ENCODE measurements at regions not wholly inside any gene's neighbourhood (a gene's known extent, or its start where the extent isn't known, plus 50 kb on each side); places are given as distances from the start of the nearest gene placed in this dataset.

DNA sequence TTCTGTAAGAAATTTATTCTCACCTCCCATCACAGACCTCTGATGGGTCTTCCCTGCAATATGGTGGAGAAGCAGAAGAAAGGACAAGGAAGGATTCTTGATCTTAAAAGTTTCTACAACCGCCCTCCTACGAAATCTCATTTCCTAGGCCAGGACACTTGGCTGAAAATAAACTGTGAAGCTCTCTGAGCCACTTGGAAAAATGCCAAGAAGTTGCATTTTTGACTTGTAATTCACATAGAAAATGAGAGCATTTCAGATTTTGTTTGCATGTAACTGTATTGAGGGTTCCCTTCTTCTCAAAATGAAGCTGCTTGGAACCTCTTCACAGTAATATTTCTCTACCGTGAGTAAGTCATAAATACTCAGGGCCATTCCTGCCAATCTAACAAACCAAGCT is 458.3 kb upstream of the SLC14A2 start:
- Histone ChIP-seq H3K9me3 (replicated peaks in 1 of 2; ENCODE audit: control insufficient read depth in 1 of 2, insufficient read depth in 1 of 2, low read length in 2 of 2) (no peaks in the 10 kb centered on the region), H3K27me3 (ENCODE audit: control insufficient read depth in 2 of 2, insufficient read depth in 2 of 2, low read length in 2 of 2) (no peaks in the 10 kb centered on the region), H3K36me3 (replicated peaks in 1 of 2; ENCODE audit: control insufficient read depth in 1 of 2, insufficient read depth in 2 of 2, low read length in 2 of 2) (no peaks in the 10 kb centered on the region), H3K27ac (ENCODE audit: low read depth in 1 of 2, low read length in 2 of 2) (no peak overlapping the region), H3K4me2 (replicated peaks; ENCODE audit: extremely low read depth, low read length, poor library complexity, severe bottlenecking) (no peak overlapping the region), H3K4me3 (replicated peaks in 1 of 3; ENCODE audit: low read depth in 2 of 3, low read length in 3 of 3) (no peak overlapping the region), H4K20me1 (ENCODE audit: insufficient read depth, low read length) (no peaks in the 10 kb centered on the region), H3K4me1 (ENCODE audit: control insufficient read depth in 1 of 2, insufficient read depth in 2 of 2, low read length in 2 of 2) (peaks cover 5 to 6% of the 10 kb centered on the region in 2 donors), H2AFZ (ENCODE audit: insufficient read depth, low read depth, low read length, poor library complexity, severe bottlenecking) (no peak overlapping the region), H3K9ac (ENCODE audit: insufficient read depth, low read length, poor library complexity, severe bottlenecking) (no peak overlapping the region), H3K79me2 (ENCODE audit: insufficient read depth, low read length) (no peaks in the 10 kb centered on the region)
- DNase-seq, result no peak
- H3K27ac Mint-ChIP-seq, result no peak overlapping the region
- H3K27me3 Mint-ChIP-seq (ENCODE audit: low read depth in 3 of 3), result peaks cover 0 to 2% (median 0%) of the 10 kb centered on the region in 3 donors
- H3K9me3 Mint-ChIP-seq, result peaks cover 0 to 4% (median 0%) of the 10 kb centered on the region in 7 donors
- no CpG with 5 or more reads among the region's 3 CpGs for WGBS (ENCODE audit: insufficient coverage)
- no peaks in the 10 kb centered on the region for H3K36me3 Mint-ChIP-seq
- H3K4me3 Mint-ChIP-seq, result no peak overlapping the region
- TF ChIP-seq CTCF (IDR thresholded peaks at IDR 0.05), result no peak
- intact Hi-C loops (cut with micrococcal nuclease), result no loop called here
- peaks cover 20% of the 10 kb centered on the region for H3K4me1 Mint-ChIP-seq

DNA sequence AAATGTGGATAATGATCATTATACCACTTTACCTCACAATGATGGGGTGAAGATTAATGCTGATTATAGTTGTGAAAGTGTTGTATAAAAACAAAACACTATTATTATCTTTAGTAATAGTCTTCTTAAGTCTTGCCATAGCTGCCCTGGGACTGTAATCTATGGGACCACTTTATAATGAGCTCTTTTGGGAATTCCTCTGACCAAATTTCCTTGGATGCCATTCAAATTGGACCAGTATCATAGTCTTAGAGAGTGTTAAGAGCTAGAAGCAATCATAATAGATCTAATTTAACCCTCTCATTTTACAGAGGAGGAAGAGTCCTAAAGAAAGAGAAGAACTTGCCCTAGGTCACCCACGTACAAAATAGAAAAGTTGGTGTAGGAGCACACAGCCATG is 457.7 kb upstream of the SLC14A2 start:
- WGBS (ENCODE audit: insufficient coverage), result no CpG with 5 or more reads among the region's 1 CpG
- Mint-ChIP-seq H3K4me1 (peaks cover 20% of the 10 kb centered on the region), H3K27ac (no peak overlapping the region), H3K4me3 (no peak overlapping the region), H3K9me3 (peaks cover 0 to 2% (median 0%) of the 10 kb centered on the region in 7 donors), H3K36me3 (no peaks in the 10 kb centered on the region), H3K27me3 (ENCODE audit: low read depth in 3 of 3) (peaks cover 0 to 2% (median 0%) of the 10 kb centered on the region in 3 donors)
- Histone ChIP-seq H3K9ac (ENCODE audit: insufficient read depth, low read length, poor library complexity, severe bottlenecking) (no peak overlapping the region), H3K4me3 (replicated peaks in 1 of 3; ENCODE audit: low read depth in 2 of 3, low read length in 3 of 3) (no peak overlapping the region), H3K27ac (ENCODE audit: low read depth in 1 of 2, low read length in 2 of 2) (no peak overlapping the region), H4K20me1 (ENCODE audit: insufficient read depth, low read length) (no peaks in the 10 kb centered on the region), H3K36me3 (replicated peaks in 1 of 2; ENCODE audit: control insufficient read depth in 1 of 2, insufficient read depth in 2 of 2, low read length in 2 of 2) (no peaks in the 10 kb centered on the region), H3K79me2 (ENCODE audit: insufficient read depth, low read length) (no peaks in the 10 kb centered on the region), H3K27me3 (ENCODE audit: control insufficient read depth in 2 of 2, insufficient read depth in 2 of 2, low read length in 2 of 2) (no peaks in the 10 kb centered on the region), H3K9me3 (replicated peaks in 1 of 2; ENCODE audit: control insufficient read depth in 1 of 2, insufficient read depth in 1 of 2, low read length in 2 of 2) (no peaks in the 10 kb centered on the region), H2AFZ (ENCODE audit: insufficient read depth, low read depth, low read length, poor library complexity, severe bottlenecking) (no peak overlapping the region), H3K4me1 (ENCODE audit: control insufficient read depth in 1 of 2, insufficient read depth in 2 of 2, low read length in 2 of 2) (peaks cover 7% of the 10 kb centered on the region in 2 donors), H3K4me2 (replicated peaks; ENCODE audit: extremely low read depth, low read length, poor library complexity, severe bottlenecking) (no peak overlapping the region)
- DNase-seq, result no peak
- no peak for TF ChIP-seq CTCF (IDR thresholded peaks at IDR 0.05)
- intact Hi-C loops (cut with micrococcal nuclease), result no loop called here
